ENCODE measurements at regions not wholly inside any gene's neighbourhood (a gene's known extent, or its start where the extent isn't known, plus 50 kb on each side); places are given as distances from the start of the nearest gene placed in this dataset.

DNA sequence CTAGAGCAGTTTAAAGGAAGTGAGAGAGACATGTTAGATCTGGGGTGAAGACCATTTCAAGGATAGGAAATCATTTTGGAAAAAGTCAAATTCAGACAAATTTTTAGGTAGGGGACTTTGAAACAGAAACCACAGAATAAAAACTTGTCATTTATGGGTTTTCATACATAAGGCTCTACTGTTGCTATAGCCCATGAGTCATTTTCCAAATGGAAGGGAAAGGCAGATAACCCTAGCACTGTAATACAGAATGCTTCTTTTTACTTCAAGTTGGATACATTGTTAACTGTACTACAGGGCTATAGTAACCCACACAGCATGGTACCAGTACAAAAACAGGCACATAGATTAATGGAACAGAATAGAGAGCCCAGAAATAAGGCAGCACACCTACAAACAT is 455.4 kb downstream of the EBF1 start:
- DNase-seq, result no peak

DNA sequence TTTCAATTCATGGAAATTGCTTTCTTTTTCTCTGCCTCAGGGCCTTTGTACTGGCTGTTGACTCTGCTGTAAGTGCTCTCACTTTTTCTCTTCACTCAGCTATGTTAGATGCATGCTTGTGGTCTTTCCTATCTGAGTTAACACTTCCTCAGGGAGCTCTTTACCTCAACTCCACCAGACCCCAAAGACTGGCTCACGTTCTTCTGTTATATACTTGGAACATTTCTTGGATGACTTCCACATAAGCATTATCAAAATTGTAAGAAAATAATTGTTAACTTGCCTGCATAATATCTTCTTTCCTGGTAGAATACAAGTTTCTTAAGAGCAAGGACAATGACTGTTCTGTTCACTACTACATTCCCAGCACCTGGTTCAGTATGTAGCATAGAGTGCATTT is 455.9 kb downstream of the EBF1 start:
- DNase-seq, result no peak

DNA sequence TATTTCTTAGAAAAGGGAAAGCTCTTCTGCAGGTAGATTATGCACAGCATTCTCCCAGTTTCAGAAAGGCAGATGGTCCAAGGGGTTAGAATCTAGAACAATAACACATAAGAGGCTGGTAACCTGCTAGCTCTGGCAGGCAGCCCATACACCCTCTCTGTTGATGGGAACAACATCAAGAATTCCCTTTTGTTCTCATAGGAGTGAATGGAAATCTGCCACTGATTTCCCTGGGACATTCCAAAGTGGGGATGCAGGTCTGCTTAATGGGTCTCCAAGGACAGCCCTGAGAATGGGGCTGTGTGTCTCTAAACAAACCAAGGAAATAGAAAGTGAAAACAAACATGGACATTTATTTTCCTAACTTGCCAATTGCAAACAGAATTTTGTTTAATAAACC is 456.8 kb downstream of the EBF1 start:
- DNase-seq, result peak in 1 of 3 donors; percentile 55

DNA sequence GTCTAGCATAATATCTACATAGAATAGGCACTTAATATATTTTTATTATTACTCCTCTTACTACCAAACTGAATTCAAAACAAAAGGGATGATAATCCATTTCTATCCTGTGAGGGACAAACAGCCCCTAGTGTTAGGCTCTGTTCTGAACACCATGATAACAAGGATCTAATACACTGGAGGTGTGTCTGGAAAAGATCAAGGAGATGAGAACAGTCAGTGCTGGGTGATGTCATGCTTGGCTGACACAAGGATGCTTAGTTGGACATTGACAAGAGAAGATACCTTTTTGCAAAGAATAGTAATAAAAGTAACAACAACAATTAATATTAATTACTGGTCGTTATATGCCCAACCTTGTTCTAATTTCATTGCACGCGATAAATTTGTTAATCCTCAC is 458.7 kb downstream of the EBF1 start:
- DNase-seq, result no peak

DNA sequence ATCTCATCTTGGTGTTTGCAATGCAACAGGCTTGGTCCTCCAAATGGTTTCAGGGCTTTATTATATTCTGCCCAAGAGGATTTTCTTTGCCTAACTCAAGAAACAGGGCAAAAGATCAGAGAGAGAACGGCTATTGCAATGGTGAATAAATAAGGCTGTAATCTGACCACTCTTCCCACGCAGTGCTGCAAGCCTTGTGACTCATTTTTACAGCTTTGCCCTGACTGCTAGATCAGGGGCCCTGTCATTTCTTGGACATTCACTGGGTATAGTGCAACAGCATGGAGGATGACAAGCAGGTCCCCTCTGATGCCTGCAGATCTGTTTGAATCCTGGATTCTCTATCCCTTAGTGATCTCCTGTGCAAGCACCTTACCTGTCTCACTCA is 459.1 kb downstream of the EBF1 start:
- no peak for DNase-seq

- no peak for DNase-seq
Measured at GRCh38 chr5:158639881-158640592, 459.7 kb downstream of the EBF1 start.

DNA sequence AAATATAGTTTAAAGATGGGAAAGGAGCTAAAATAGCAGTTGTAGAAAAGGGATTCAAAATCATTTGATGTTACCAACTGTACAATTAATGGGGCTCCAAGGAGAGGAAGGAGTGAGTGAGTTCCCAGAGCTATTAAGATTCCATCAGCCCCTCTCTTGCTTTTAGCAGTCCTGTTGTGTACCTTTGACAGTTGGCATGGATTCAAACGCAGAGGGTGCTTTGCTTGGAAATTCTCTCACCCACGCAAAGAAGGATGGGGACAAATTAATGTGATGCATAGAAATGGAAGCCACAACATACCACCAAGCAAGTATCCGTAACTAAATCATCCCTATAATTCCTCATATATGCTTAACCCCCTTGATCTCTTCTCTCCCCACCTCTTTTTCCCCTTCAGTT is 461.3 kb downstream of the EBF1 start:
- DNase-seq, result no peak

DNA sequence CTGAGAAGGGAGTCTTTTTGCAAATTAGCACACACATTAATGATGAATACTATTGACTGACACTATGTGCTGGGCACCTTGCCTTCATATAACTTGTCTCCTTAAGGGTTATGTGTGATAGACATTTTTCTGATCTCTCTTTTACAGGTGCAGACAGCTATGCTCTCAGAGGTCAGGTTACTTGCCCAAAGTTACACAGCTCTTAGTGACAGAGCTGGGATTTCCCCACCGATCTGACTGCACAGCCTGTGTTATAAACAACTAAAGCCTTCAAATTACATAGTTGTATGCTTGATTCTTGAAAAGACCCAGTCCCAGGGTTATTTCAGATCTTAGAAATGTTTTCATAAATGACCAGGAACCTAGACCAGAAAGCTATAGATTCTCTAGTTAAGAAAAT is 462.7 kb downstream of the EBF1 start:
- DNase-seq, result no peak

GRCh38 chr5:158635565-158635964 is 464.2 kb downstream of the EBF1 start:
- DNase-seq, result no peak

DNA sequence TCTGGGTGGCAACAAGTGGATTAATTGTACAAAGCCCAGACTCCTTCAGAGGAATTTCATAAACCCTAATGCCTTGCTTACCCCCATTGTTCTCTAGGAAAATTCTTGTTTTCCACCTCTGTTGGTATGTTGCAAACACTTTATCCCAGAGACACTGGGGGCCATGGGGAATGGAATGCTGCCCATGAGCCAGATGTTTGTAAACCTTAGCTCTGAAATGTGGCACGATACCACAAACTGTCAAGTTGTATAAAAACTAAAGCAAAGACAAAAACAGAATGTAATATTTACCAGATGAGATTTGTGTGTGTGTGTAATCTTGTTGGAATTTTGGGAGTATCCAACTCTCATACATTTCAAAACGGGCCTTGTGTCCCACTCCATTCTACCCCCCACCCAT is 465.0 kb downstream of the EBF1 start:
- peak in 2 of 3 donors; percentile 27 to 49 for DNase-seq

- DNase-seq, result no peak
Measured at GRCh38 chr5:158629591-158630312, 470.0 kb downstream of the EBF1 start.

- no peak for DNase-seq
Measured at GRCh38 chr5:158626718-158627117, 473.0 kb downstream of the EBF1 start.

GRCh38 chr5:158623971-158624370 is 475.7 kb downstream of the EBF1 start:
- DNase-seq, result no peak

GRCh38 chr5:158621391-158621790 is 478.3 kb downstream of the EBF1 start:
- DNase-seq, result peak in 2 of 3 donors; percentile 34 to 76

DNA sequence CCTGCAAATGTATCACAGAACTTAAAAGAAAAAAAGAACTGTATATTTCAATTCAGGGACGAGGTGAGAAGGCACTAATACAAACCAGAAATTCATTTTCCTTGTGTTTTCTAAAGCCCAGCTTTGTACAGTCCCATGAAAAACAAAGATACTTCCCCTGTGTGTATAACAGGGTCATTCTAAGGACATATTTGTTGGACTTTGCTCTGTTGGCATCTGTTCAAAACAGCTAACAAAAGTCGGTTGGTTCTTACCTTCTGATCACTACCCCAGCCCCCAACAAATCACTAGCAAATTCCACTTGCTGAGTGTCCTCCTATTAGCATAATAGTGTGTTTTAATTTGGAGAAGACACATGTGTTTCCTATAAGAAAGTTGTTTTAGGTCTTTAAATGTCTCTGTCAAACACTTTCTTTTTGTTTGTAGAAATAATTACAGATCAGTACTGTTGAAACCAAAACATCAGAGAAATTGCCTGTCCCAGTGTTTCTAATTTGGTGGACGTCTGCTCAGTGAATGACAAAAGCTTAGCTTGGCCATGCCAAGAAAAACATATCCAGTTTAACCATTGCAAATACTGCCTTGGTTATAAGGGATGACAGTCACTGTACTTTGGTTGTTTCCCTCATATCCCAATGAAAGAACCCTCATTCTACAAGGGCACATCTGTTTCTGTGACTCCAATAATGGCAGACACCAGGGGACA is 480.5 kb downstream of the EBF1 start:
- DNase-seq, result peak in 2 of 3 donors; percentile 32 to 67

GRCh38 chr5:158618256-158618655 is 481.5 kb downstream of the EBF1 start:
- peak in 2 of 3 donors; percentile 39 to 59 for DNase-seq

DNA sequence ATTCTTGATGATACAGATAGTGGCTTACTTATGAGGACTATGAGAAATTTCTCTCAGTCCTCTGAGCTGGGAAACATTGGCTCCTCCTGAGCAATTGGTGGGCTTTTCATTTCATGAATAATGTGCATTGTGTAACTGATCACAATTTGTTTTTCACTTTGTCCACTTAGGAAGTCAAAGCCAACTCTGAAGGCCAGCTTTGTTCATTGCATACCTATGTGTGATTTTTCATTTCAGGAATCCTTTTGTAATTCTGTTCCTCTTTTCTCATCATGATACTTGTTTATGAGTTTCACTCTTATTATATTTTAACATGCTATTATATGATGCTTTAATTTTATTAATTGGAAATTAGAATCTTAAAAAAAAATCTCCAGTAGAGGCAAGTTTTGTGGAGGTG is 483.0 kb downstream of the EBF1 start:
- DNase-seq, result no peak

GRCh38 chr5:158614951-158615350 is 484.8 kb downstream of the EBF1 start:
- no peak for DNase-seq

DNA sequence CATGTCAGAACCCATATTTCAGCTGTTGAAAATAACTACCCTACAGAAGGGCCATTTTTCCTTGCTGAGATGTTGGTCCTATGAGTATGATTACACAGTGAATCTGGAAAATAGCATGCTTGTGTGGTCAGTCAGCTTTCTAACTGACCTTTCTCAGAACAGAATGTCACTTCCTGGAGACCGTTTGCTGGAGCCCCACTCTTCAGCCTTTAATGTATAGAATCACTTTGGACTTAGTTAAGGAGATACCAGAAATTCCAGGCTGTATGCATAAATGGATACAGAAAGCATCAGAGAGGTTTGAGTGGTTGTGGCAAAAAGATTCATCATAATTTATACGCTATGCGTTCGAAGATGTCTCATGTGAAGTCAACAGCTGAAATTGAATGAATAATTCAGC is 488.1 kb downstream of the EBF1 start:
- DNase-seq, result no peak

DNA sequence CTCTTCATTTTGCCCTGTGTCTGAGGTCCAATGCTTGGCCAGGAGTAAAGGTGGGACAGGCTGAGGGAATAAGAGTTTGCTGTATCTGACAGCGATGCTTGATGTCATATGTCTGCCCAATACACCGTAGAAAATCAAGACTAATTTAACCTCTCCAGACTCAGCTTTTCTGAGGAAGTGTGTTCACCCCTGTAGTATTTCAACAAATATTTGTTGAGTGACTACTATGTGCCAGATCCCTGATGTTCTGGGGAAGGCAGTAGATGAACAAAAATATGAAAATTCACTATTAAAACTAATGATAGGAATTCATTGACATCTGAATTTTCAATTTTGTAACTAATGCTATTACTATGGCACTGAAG is 489.7 kb downstream of the EBF1 start:
- DNase-seq, result no peak

GRCh38 chr5:158609333-158610050 is 490.2 kb downstream of the EBF1 start:
- DNase-seq, result no peak

DNA sequence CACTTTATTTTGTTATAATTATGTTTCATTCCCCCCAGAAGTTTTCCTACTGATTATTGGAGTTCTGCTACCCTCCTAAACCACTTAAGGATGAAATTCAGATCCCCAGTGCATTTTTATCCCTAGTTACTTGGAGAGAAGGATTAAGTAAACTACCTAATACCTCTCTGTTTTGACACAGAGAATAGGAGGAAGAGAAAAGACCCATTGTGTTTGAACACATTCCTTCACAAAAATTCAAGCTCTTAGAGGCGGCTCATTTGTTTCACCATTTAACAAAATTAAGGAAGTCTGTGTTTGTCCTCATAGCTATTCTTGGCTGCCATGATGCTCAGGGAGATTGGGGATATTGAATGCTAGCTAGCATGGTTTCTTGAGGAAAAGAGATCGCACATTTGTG is 492.6 kb downstream of the EBF1 start:
- DNase-seq, result no peak
